T-helper 1 cell treated with Interleukin-12 subunit alpha and Interleukin-12 subunit beta and Interleukin-4 antibody, amounts not matched to agents 30 ng/mL and 1 ng/mL, for 36 hours (primary cell): ENCODE measurements at regions not wholly inside any gene's neighbourhood (a gene's known extent, or its start where the extent isn't known, plus 50 kb on each side); places are given as distances from the start of the nearest gene placed in this dataset.
"Not testable (repeated sequence)": the region's sequence is repeated elsewhere in the genome, so short reads cannot be mapped to it uniquely, and the experiment has no call there.

Experiments
- intact Hi-C: fragments of 100-400 bp; cut with micrococcal nuclease; formaldehyde crosslinking; loops from one replicate; pipeline ENCODE4 v1.15.1; 2024

DNA sequence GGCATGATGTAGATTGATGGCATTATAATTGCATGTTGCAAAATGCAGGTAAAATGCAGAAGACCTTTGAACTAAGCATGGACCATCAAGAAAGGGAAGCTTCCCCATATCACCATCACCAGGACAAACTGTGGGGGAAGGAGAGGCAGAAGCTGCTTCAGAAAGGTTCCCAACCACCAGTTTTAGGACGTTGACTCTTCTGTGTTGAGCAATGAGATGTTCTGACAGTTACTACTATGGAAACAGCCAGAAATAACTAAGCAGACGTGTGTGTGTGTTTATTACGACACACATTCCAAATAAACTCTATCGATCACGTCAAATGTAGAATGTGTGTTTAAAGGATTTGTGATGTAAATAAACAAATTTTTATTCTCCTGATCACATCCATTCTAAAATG is 110.2 kb upstream of the PLD5 start:
- intact Hi-C loops = no loop called here

DNA sequence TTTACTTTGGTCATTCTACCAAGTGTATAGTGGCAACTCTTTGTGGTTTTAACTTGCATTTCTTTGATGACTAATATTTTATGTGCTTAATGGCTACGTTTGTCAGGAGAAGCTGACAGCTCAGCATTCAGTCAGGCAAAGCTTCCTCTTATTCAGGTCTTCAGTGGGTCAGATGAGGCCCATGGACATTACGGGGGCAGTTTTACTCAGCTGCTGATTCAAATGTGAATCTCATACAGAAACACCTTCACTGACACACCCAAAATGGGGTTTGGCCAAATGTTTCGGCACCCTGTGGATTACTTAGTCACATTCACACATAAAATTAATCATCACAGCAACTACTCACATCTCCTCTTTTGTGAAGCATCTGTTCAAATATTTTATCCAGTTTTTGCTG is 104.9 kb upstream of the PLD5 start:
- intact Hi-C loops = no loop called here

DNA sequence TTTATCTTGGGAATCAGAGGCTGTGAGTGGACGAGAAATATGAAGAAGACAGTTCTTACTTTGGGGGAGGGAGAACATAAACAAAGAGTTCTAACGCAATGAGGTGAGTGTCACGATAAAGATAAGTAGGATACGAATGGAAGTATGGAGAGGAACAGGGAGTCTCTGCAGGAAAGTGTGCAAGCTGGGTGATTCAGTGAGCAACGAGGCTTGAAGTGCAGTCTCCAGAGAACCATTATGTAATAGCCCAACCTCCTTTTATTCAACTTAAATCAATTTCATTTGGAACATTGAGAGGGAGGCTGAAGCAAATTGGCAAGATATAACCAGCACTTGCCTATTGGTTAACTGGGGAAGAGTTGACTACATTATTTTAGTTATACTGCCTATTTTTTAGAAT is 99.3 kb upstream of the PLD5 start:
- intact Hi-C loops = no loop called here

DNA sequence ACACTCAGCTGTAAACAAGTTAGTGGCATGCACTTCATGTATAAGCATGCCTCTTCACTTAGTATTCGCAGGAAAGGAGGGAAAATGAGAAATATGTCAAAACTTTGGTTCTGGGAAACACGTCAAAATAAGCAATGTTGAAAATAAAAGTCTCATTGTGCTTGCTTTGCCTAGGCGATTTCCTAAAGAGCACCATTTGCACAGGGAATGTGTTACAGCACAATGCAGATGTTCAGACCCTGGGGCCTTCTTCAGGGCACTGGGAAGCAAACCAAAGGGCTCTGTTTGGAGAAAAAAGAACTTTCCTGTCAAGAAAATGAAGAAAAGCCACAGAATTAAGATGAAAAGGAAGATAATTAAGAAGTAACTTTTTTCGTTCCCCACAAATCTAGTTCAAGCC is 98.6 kb upstream of the PLD5 start:
- intact Hi-C loops = no loop called here

DNA sequence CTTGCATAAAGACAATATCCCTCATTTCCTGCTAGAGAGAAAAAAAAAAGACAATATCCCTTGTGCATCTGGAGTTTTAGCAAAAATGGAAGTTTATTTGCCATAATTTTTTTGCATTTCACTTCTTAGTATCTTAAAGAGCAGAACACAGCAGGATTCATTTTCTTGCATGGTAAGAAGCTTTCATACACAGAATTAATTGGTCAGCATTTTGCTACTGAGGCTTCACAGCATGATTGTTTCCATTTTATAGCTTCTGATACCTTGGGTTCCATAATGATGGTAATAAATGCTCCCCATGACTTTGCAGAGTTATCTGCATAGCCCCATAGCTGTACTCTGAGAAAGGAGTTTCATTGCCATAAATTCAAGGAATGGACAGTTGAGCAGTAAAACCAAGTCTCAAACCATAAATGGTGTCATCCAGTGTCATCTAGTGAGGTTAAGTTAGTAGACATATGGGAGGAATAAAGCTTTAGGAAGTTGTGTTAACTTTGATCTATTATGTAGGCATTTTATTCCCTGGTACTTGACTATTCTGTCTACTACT is 88.8 kb upstream of the PLD5 start:
- intact Hi-C loops = no loop called here

DNA sequence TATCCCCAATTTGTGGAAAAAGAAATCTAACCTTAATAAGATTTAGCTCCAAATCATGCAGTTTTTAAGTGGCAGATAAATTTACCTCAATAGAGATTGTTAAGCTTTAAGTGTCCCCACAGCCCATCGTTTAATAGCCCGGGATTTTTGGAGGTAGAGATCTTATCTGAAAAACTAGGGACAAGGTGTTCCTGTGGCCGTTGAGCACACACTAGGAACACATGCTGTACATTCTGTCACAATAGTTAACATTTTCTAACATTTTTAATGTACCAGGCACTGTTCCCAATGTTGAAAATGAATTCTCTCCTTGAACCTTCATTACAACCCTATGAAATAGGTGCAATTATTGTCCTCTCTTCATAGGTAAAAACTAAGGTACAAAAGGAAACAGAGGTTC is 85.7 kb upstream of the PLD5 start:
- intact Hi-C loops = no loop called here

DNA sequence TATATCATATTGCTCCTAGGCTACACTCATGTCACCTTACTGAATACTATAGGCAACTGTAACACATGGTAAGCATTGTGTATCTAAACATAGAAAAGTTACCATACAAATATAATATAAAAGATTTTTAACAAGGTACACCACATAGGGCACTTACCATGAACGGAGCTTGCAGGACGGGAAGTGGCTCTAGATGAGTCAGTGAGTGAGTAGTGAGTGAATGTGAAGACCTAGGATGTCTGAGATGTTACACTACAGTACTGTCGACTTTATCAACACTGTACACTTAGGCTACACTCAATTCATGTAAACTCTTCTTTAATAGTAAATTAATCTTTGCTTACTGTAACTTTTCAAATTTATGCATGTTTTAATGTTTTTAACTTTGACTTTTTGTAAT is 81.0 kb upstream of the PLD5 start:
- intact Hi-C loops = no loop called here

DNA sequence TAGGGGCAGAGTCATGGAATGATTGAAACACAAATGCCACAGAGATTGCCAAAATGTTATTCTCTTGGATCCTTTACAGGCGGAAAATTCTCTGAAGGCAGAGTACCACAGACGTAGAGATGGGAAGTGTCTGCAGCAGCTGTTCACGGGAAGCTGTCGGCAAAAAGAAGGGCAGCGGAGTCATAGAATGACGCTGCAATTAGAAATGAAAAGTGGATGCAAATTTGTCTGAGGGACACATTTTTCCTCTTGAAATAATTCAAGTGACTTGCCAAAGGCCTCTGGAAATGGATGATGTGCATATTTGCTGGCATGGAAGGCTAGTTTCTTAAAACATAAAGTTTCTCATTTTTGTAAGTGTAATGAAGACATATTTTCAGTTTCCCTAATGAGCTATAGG is 77.5 kb upstream of the PLD5 start:
- intact Hi-C loops = no loop called here

DNA sequence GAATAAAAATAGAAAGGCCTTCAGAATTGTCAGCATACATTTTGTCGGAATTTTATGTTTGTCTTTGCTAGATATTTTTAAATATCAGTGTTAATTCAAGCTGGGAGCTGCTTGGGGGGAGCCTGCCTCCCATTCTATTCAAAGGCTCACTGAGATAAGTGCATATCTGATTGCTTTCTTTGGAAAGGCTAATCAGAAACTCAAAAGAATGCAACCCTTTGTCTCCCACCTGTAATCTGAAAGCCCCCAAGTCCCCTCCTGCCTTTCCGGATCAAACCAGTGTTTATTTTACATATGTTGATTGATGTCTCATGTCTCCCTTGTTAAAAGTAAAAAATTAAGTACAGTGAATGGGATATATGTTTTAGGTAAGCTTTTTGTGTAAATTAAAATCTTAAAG is 69.3 kb upstream of the PLD5 start:
- intact Hi-C loops = not testable (repeated sequence)

DNA sequence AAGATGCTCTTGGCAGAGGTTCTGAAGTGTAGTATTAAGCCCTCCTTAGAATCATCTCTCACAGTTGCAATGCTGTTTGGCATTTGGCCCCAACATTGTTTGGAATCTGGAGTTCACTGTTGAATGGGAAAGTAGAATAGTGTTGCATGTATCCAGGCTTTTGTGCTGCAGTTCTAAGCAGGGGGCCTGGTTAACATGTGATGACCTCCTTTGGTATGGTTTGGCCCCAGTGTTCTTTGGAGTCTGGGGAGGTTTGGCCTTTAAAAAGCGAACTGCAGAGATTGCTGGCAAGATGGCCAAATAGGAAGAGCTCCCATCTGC is 61.8 kb upstream of the PLD5 start:
- intact Hi-C loops = no loop called here

DNA sequence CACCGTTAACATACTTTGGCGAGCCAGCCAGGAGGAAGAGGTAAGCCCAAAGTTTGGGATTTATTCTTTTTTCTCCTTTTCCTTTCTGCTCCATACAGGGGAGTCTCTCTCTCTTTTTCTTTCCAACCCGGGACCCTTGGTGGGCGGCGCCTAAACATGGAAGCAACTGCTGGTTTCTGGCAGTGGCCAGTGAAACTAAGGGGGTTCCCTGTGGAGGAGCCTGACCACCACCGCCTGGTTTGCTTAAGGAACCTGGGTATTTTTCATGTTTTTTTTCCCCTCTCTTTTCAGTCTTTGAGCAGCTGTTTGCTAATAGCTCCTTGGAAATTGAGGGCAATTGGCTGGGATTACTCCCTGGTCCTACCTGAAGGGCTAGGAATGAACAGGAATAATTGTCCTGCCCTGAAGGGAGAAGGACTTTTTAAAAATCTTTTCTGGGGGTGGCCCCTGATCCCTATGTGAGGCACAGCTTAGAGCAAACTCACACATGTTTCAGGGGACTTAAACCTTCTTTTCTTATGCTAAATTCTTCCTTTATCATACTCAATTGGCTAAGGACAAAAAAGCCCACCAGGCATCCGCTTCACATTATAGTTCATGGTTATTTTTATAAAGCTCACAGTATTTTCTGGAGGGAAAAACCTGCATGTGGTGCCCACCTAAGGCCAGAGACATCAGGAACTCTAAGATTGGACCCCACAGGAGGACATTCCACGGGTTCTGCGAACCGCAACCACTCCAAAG is 61.3 kb upstream of the PLD5 start:
- intact Hi-C loops = no loop called here

DNA sequence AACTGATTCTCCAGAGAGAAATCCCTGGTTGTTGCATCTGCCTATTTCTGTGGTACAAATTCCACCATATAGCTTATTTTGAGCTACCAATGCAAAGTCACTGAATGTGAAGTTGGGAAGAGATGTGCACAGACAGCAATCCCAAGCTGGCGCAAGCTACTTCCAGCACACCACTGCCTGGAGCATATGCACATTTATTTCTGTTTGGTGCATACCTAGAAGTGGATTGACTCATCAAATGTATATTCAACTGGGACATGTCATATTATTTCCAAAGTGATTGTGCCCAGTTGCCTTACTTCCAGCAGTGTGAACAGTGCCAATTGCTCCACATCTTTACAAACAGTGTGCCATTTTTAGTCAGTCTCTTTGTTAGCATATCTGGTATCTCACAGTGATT is 58.2 kb upstream of the PLD5 start:
- intact Hi-C loops = no loop called here

DNA sequence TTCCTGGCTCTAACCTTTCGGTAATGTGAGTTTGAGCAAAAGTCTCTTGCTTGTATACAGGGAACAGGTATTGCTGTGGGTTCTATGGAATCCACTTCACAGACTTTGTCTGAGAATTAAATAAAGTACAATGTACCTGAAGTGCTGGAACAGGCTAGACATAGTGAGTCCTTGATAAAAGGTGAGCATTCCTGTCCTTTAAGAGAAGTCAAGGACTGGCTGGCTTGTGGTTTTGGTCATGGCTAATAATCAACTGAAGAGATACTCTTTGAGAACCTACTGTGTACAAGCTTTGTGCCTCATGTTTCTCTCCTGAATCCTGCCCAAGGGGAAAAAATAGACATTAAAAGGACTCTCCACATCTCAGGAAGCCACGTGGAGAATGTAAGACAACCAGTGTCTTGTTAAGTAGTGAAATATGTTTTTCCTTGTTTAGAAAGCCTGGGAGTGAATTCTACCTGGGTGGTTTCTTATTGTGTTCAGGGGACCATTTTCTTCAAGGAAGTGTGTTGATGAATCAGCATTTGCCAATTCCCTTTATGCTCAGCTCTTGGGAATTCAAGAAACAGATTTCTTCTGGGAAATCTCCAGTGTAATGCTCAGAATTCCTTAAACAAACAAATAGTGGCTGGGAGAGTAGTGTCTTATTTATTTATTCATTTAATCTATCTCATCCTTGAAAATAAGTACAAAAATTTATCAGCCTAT is 55.2 kb upstream of the PLD5 start:
- intact Hi-C loops = no loop called here
